PC-3 (cell line): ENCODE measurements at regions not wholly inside any gene's neighbourhood (a gene's known extent, or its start where the extent isn't known, plus 50 kb on each side); places are given as distances from the start of the nearest gene placed in this dataset.

Experiments used
- ATAC-seq: fragments of 200-7000 bp; cut with Tn5 transposase; 2 replicates; pipeline ENCODE4 v1.9.1; 2020; ENCODE audit warnings: mild to moderate bottlenecking, moderate library complexity
- BruUV-seq: library from RNA; stranded (reverse); fragments of 400-500 nt; replicated peaks from 2 replicates; lab custom pipeline; 2021; lab: Mats Ljungman, UMichigan
- CTCF ChIA-PET: fragments of 300-600 bp; sonication (Branson Sonifier 250); formaldehyde crosslinking; loops from one replicate; lab custom pipeline; 2022; ENCODE audit warnings: antibody characterized with exemption; lab: Charles Lee
- POLR2A ChIA-PET: fragments of 300-600 bp; sonication (Branson Sonifier 250); formaldehyde crosslinking; loops from one replicate; lab custom pipeline; 2022; ENCODE audit warnings: antibody characterized with exemption; ENCODE audit not compliant: unreplicated experiment; lab: Charles Lee
- DNase-seq: peaks from one replicate; pipeline ENCODE4 v3.0.0-alpha.2; 2015
- H2AFZ ChIP-seq: fragments of 300-600 bp; sonication (generic); 2 replicates; pipeline ENCODE4 v1.6.0; 2016; ENCODE audit warnings: antibody characterized with exemption, low read length
- H3F3A ChIP-seq: fragments of 300-600 bp; sonication (generic); one replicate; pipeline ENCODE4 v1.6.0; 2017; ENCODE audit warnings: antibody characterized with exemption, low read length, control low read depth, mild to moderate bottlenecking; ENCODE audit not compliant: unreplicated experiment
- H3K27ac ChIP-seq: fragments of 300-600 bp; sonication (generic); 2 replicates; pipeline ENCODE4 v1.5.1; 2016; ENCODE audit warnings: mild to moderate bottlenecking, low read length
- H3K27me3 ChIP-seq: fragments of 300-600 bp; sonication (generic); 2 replicates; pipeline ENCODE4 v1.6.1; 2016; ENCODE audit warnings: low read length, mixed read lengths
- H3K36me3 ChIP-seq: fragments of 300-600 bp; sonication (generic); 2 replicates; pipeline ENCODE4 v1.6.1; 2016; ENCODE audit warnings: low read depth, mixed run types, low read length, mixed read lengths
- H3K4me1 ChIP-seq: fragments of 300-600 bp; sonication (generic); 2 replicates; pipeline ENCODE4 v1.5.1; 2016; ENCODE audit warnings: low read length; ENCODE audit not compliant: insufficient read depth
- H3K4me2 ChIP-seq: fragments of 300-600 bp; sonication (generic); 2 replicates; pipeline ENCODE4 v1.6.0; 2016; ENCODE audit warnings: low read length
- H3K4me3 ChIP-seq: fragments of 300-600 bp; sonication (generic); 2 replicates; pipeline ENCODE4 v1.5.1; 2016; ENCODE audit warnings: mild to moderate bottlenecking, low read length, mixed read lengths
- H3K79me2 ChIP-seq: fragments of 300-600 bp; sonication (generic); 2 replicates; pipeline ENCODE4 v1.6.1; 2017; ENCODE audit warnings: low read length, mixed read lengths
- H3K9ac ChIP-seq: fragments of 300-600 bp; sonication (generic); 2 replicates; pipeline ENCODE4 v1.6.0; 2016; ENCODE audit warnings: mild to moderate bottlenecking, low read length
- H3K9me2 ChIP-seq: fragments of 300-600 bp; sonication (generic); replicated peaks from 2 replicates; pipeline ENCODE4 v1.6.1; 2016; ENCODE audit warnings: mixed run types, low read length, mixed read lengths
- H3K9me3 ChIP-seq: fragments of 300-600 bp; sonication (generic); 2 replicates; pipeline ENCODE4 v1.6.1; 2016; ENCODE audit warnings: low read length, mixed read lengths
- H4K20me1 ChIP-seq: fragments of 300-600 bp; sonication (generic); 2 replicates; pipeline ENCODE4 v1.6.1; 2016; ENCODE audit warnings: low read length, mixed read lengths
- EZH2 ChIP-seq: fragments of 300-600 bp; sonication (generic); IDR thresholded peaks from one replicate; pipeline ENCODE4 v1.6.1; 2017; ENCODE audit warnings: antibody characterized with exemption, mild to moderate bottlenecking, low read length; ENCODE audit not compliant: unreplicated experiment
- EZH2phosphoT487 ChIP-seq: fragments of 300-600 bp; sonication (generic); IDR thresholded peaks from 2 replicates; pipeline ENCODE4 v1.6.1; 2018; ENCODE audit warnings: mild to moderate bottlenecking, antibody characterized with exemption, low read length, borderline replicate concordance
- intact Hi-C: fragments of 100-400 bp; cut with micrococcal nuclease; formaldehyde crosslinking; loops from 2 replicates; pipeline ENCODE4 v1.9.0; 2023
- TF ChIP-seq, protein P1 (sequence below): fragments of 300-600 bp; sonication (generic); conservative IDR thresholded peaks from 2 replicates; pipeline ENCODE4 v1.5.1; 2017; ENCODE audit warnings: antibody characterized with exemption, low read depth, mild to moderate bottlenecking, low read length

DNA sequence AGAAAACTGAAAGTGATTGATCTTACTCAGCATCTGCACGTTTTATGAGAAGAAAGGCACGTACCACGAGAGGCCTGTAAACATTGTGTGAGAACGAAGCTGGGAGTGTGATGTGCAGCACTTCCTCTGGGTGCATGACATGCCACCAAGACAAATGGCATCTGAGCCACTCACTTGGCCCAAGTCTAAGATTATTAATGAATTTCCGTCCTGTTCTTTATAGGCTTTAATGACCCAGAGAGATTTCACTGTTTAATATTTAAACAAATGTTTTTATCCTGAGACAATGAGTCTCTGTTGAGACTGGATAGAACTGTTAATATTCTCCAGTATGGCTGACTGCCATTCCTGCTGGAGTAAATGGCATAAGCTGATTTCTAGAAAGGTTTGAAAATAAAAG lies 172.6 kb upstream of the PHACTR1 start:
- no peak overlapping the region for H3K4me3 ChIP-seq
- peaks cover 15% of the 10 kb centered on the region for H3K4me1 ChIP-seq
- ATAC-seq: no peak
- TF ChIP-seq EZH2 (no peak), EZH2phosphoT487 (no peak)
- TF ChIP-seq, protein P1, sequence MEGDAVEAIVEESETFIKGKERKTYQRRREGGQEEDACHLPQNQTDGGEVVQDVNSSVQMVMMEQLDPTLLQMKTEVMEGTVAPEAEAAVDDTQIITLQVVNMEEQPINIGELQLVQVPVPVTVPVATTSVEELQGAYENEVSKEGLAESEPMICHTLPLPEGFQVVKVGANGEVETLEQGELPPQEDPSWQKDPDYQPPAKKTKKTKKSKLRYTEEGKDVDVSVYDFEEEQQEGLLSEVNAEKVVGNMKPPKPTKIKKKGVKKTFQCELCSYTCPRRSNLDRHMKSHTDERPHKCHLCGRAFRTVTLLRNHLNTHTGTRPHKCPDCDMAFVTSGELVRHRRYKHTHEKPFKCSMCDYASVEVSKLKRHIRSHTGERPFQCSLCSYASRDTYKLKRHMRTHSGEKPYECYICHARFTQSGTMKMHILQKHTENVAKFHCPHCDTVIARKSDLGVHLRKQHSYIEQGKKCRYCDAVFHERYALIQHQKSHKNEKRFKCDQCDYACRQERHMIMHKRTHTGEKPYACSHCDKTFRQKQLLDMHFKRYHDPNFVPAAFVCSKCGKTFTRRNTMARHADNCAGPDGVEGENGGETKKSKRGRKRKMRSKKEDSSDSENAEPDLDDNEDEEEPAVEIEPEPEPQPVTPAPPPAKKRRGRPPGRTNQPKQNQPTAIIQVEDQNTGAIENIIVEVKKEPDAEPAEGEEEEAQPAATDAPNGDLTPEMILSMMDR: no peak
- no peaks in the 10 kb centered on the region for H3K79me2 ChIP-seq
- H3F3A ChIP-seq: no peaks in the 10 kb centered on the region
- H3K9me2 ChIP-seq: no peaks in the 10 kb centered on the region
- no peaks in the 10 kb centered on the region for H3K27me3 ChIP-seq
- no peak for DNase-seq
- no peaks in the 10 kb centered on the region for H3K9me3 ChIP-seq
- CTCF ChIA-PET: no interaction called here
- H3K4me2 ChIP-seq: no peak overlapping the region
- H4K20me1 ChIP-seq: no peaks in the 10 kb centered on the region
- no peaks in the 10 kb centered on the region for H3K36me3 ChIP-seq
- BruUV-seq: no TSS peak
- POLR2A ChIA-PET: no interaction called here
- no peak overlapping the region for H3K9ac ChIP-seq
- H2AFZ ChIP-seq: no peak overlapping the region
- intact Hi-C loops: no loop called here
- no peak overlapping the region for H3K27ac ChIP-seq

DNA sequence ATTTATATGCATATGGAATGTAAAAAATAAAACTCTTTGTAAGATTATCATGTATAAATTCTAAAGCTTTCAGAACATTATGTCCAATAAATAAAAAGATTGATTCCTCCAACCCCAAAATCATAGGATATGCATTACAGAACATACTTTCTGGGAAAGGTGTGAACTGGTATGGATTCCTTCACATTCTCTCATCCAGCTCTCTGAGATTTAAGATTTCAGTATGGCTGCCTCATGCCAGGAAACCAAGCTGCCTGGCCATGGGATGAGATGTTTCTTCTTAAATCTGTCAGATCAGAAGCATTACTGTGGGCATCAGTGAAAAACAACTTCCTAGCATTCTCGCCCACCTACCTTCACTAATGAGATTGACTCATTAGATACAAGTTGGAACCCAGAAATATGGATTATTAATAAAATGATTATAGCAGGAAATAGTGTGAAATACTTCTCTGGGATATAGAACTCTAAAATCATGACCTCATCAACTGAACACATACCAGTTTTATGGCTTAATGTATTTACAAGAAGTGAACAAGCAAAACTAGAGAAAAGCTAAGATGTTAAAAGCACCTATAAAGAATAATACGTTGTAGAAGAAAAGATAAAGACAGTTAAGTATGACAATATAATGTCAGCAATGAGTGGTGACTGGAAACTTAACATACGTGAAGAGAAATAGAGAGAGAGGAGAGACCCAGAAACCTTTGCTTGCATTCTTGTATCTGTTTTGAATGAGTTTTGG lies 171.6 kb upstream of the PHACTR1 start:
- Histone ChIP-seq H3K9me3 (no peaks in the 10 kb centered on the region), H4K20me1 (no peaks in the 10 kb centered on the region), H3K9ac (no peak overlapping the region), H3K4me3 (no peak overlapping the region), H3K36me3 (no peaks in the 10 kb centered on the region), H3K27me3 (no peaks in the 10 kb centered on the region), H3K4me2 (no peak overlapping the region), H3K27ac (no peak overlapping the region), H2AFZ (no peak overlapping the region), H3F3A (no peaks in the 10 kb centered on the region), H3K9me2 (no peaks in the 10 kb centered on the region), H3K4me1 (peaks cover 15% of the 10 kb centered on the region), H3K79me2 (no peaks in the 10 kb centered on the region)
- ChIA-PET CTCF (no interaction called here), POLR2A (no interaction called here)
- DNase-seq (no peak), ATAC-seq (no peak)
- intact Hi-C loops: no loop called here
- TF ChIP-seq, protein P1: no peak
- TF ChIP-seq EZH2 (no peak), EZH2phosphoT487 (no peak)
- no TSS peak for BruUV-seq

DNA sequence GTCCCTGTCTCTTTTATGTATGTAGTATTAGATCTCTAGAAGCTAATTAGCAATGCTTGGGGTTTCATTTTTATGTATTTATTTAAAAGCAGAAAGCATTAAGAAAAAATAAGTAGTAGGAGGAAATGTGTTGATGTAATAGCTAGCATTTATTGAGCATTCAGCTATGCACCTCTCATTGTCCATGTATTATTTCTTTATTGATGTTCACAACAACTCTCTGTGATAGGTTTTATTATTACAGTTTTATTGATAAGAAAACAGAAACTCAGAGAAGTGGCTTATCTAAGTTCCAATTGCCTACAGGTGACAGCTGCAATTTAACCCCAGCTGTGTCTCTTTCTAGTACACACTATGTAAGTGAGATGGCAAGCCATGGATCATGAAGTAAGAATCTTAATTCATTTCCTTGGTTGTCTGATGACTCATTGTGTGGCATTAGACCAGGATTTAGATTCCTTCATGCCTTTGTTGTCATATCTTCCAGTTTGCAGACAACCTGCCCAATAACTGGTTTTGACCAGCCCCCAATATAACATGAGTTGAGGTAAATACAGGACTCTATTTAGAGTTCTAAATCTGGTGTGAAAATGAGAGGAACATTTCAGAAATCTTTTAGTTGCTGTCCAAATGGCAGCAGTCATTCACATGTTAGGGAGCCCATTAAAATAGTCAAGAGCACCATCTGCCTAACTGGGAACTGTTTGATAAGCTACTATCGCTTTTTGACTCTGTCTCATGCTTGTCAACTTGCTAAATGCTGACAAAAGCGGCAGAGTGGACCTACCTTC lies 170.8 kb upstream of the PHACTR1 start:
- no TSS peak for BruUV-seq
- Histone ChIP-seq H3K27ac (no peak overlapping the region), H3K9me2 (no peaks in the 10 kb centered on the region), H4K20me1 (no peaks in the 10 kb centered on the region), H3K9me3 (no peaks in the 10 kb centered on the region), H3K27me3 (no peaks in the 10 kb centered on the region), H3K79me2 (no peaks in the 10 kb centered on the region), H3K9ac (no peak overlapping the region), H3K36me3 (no peaks in the 10 kb centered on the region), H3F3A (no peaks in the 10 kb centered on the region), H3K4me1 (peaks cover 15% of the 10 kb centered on the region), H3K4me3 (no peak overlapping the region), H2AFZ (no peak overlapping the region), H3K4me2 (0 out of 2 replicates have a peak overlapping the region, but pooled peaks have one; percentile 3)
- TF ChIP-seq, protein P1: no peak
- TF ChIP-seq EZH2 (no peak), EZH2phosphoT487 (no peak)
- intact Hi-C loops: no loop called here
- ChIA-PET CTCF (no interaction called here), POLR2A (no interaction called here)
- DNase-seq: peak; percentile 93
- peak; percentile 92 for ATAC-seq
